DND-41 (cell line): ENCODE measurements at regions not wholly inside any gene's neighbourhood (a gene's known extent, or its start where the extent isn't known, plus 50 kb on each side); places are given as distances from the start of the nearest gene placed in this dataset.
A peak's percentile ranks its signal among the peaks of the same experiment; 100 is the strongest.

Experiments
- ATAC-seq: fragments of 200-7000 bp; cut with Tn5 transposase; 3 replicates; pipeline ENCODE4 v1.9.1; 2021; ENCODE audit warnings: low read depth; ENCODE audit not compliant: insufficient read depth
- DNase-seq: peaks from one replicate; pipeline ENCODE4 v3.0.0-alpha.2; 2020
- H2AFZ ChIP-seq: 2 replicates; pipeline ENCODE4 v1.6.0; 2012; ENCODE audit warnings: low read depth, low read length
- H3K27ac ChIP-seq: 2 replicates; pipeline ENCODE4 v1.5.1; 2012; ENCODE audit warnings: low read length, inconsistent platforms
- H3K27me3 ChIP-seq: fragments of 200-600 bp; sonication (generic); 2 replicates; pipeline ENCODE4 v1.6.0; 2012; ENCODE audit warnings: low read length, mild to moderate bottlenecking, inconsistent platforms; ENCODE audit not compliant: insufficient read depth, poor library complexity
- H3K36me3 ChIP-seq: 2 replicates; pipeline ENCODE4 v1.5.1; 2012; ENCODE audit warnings: low read length, inconsistent platforms; ENCODE audit not compliant: insufficient read depth
- H3K4me1 ChIP-seq: 2 replicates; pipeline ENCODE4 v1.5.1; 2012; ENCODE audit warnings: mild to moderate bottlenecking, low read length; ENCODE audit not compliant: insufficient read depth
- H3K4me2 ChIP-seq: 2 replicates; pipeline ENCODE4 v1.6.0; 2012; ENCODE audit warnings: mild to moderate bottlenecking, moderate library complexity, low read length, inconsistent platforms; ENCODE audit not compliant: insufficient read depth
- H3K4me3 ChIP-seq, 2 experiments: fragments of 200-600 bp in 1 of 2; shearing (Covaris generic) in 1 of 2; 2 replicates each; pipeline ENCODE4 v1.5.1; 2012 to 2016; ENCODE audit warnings: inconsistent platforms in 2 of 2, low read length in 2 of 2, mild to moderate bottlenecking in 2 of 2, low read depth in 1 of 2, moderate library complexity in 1 of 2
- H3K79me2 ChIP-seq: 2 replicates; pipeline ENCODE4 v1.6.0; 2012; ENCODE audit warnings: low read length, inconsistent platforms; ENCODE audit not compliant: insufficient read depth
- H3K9ac ChIP-seq: 2 replicates; pipeline ENCODE4 v1.6.0; 2012; ENCODE audit warnings: low read depth, mild to moderate bottlenecking, inconsistent platforms, low read length, moderate library complexity
- H3K9me3 ChIP-seq: 2 replicates; pipeline ENCODE4 v1.5.1; 2012; ENCODE audit warnings: low read length, moderate library complexity, mild to moderate bottlenecking, inconsistent platforms; ENCODE audit not compliant: insufficient read depth, severe bottlenecking
- H4K20me1 ChIP-seq: 2 replicates; pipeline ENCODE4 v1.6.0; 2012; ENCODE audit warnings: low read length; ENCODE audit not compliant: insufficient read depth
- CTCF ChIP-seq: IDR thresholded peaks from 2 replicates; pipeline ENCODE4 v1.5.1; 2012; ENCODE audit warnings: borderline replicate concordance, low read length, moderate library complexity, mild to moderate bottlenecking; ENCODE audit not compliant: poor library complexity, severe bottlenecking; ENCODE audit errors: extremely low read depth
- EZH2 ChIP-seq: IDR thresholded peaks from 3 replicates; pipeline ENCODE4 v1.6.1; 2012; ENCODE audit warnings: borderline replicate concordance, low read depth, mild to moderate bottlenecking, moderate library complexity, low read length, inconsistent platforms; ENCODE audit not compliant: severe bottlenecking

- DNase-seq (no peak), ATAC-seq (no peak)
- Histone ChIP-seq H3K27ac (no peak overlapping the region), H3K79me2 (no peaks in the 10 kb centered on the region), H4K20me1 (no peaks in the 10 kb centered on the region), H3K27me3 (no peaks in the 10 kb centered on the region), H3K4me3 (no peak overlapping the region), H3K36me3 (no peaks in the 10 kb centered on the region), H3K9ac (no peak overlapping the region), H2AFZ (no peak overlapping the region), H3K4me1 (no peaks in the 10 kb centered on the region), H3K4me2 (no peak overlapping the region), H3K9me3 (no peaks in the 10 kb centered on the region)
- peak; percentile 24 for TF ChIP-seq CTCF
- TF ChIP-seq EZH2 = no peak
Measured at GRCh38 chr9:22813529-22813928, 366.9 kb downstream of the DMRTA1 start.

- no peak overlapping the region for H3K4me2 ChIP-seq
- no peak overlapping the region for H3K9ac ChIP-seq
- no peaks in the 10 kb centered on the region for H4K20me1 ChIP-seq
- ATAC-seq (no peak), DNase-seq (no peak)
- no peaks in the 10 kb centered on the region for H3K27me3 ChIP-seq
- H2AFZ ChIP-seq = no peak overlapping the region
- H3K36me3 ChIP-seq = no peaks in the 10 kb centered on the region
- no peak overlapping the region for H3K4me3 ChIP-seq
- H3K79me2 ChIP-seq = no peaks in the 10 kb centered on the region
- H3K4me1 ChIP-seq = no peaks in the 10 kb centered on the region
- no peak overlapping the region for H3K27ac ChIP-seq
- no peaks in the 10 kb centered on the region for H3K9me3 ChIP-seq
- TF ChIP-seq EZH2 (no peak), CTCF (no peak)
Measured at GRCh38 chr9:22815246-22815645, 368.6 kb downstream of the DMRTA1 start.

GRCh38 chr9:22817181-22817580 lies 370.6 kb downstream of the DMRTA1 start:
- TF ChIP-seq EZH2 (no peak), CTCF (no peak)
- Histone ChIP-seq H2AFZ (no peak overlapping the region), H3K27me3 (no peaks in the 10 kb centered on the region), H3K79me2 (no peaks in the 10 kb centered on the region), H3K9me3 (no peaks in the 10 kb centered on the region), H3K36me3 (no peaks in the 10 kb centered on the region), H4K20me1 (no peaks in the 10 kb centered on the region), H3K4me3 (no peak overlapping the region), H3K9ac (no peak overlapping the region), H3K27ac (no peak overlapping the region), H3K4me1 (no peaks in the 10 kb centered on the region), H3K4me2 (no peak overlapping the region)
- ATAC-seq = no peak
- DNase-seq = no peak

GRCh38 chr9:22829236-22829635 lies 382.6 kb downstream of the DMRTA1 start:
- Histone ChIP-seq H3K4me1 (no peaks in the 10 kb centered on the region), H2AFZ (no peak overlapping the region), H3K27ac (no peak overlapping the region), H4K20me1 (no peaks in the 10 kb centered on the region), H3K36me3 (no peaks in the 10 kb centered on the region), H3K4me2 (no peak overlapping the region), H3K9me3 (no peaks in the 10 kb centered on the region), H3K9ac (no peak overlapping the region), H3K4me3 (no peak overlapping the region), H3K27me3 (no peaks in the 10 kb centered on the region), H3K79me2 (no peaks in the 10 kb centered on the region)
- DNase-seq = no peak
- TF ChIP-seq CTCF (no peak), EZH2 (no peak)
- no peak for ATAC-seq
